Small intestine (tissue), 7 donors: ENCODE measurements at regions not wholly inside any gene's neighbourhood (a gene's known extent, or its start where the extent isn't known, plus 50 kb on each side); places are given as distances from the start of the nearest gene placed in this dataset.
"Not testable (repeated sequence)": the region's sequence is repeated elsewhere in the genome, so short reads cannot be mapped to it uniquely, and the experiment has no call there.

ENCODE experiments used
- DNase-seq, 2 donors: peaks; one replicate each; pipeline versions ENCODE4 v3.0.0 to v3.0.0-alpha.2; 2013
- FAIRE-seq: peaks from 2 replicates; lab custom pipeline; 2012; peaks lifted over from hg19 to GRCh38; lab: Jason Lieb, UNC
- H3K27ac ChIP-seq, 3 donors: one replicate each; pipeline ENCODE4 v1.5.1; 2013; ENCODE audit warnings: low read length in 2 of 3, mild to moderate bottlenecking in 2 of 3, control low read depth in 1 of 3, inconsistent platforms in 1 of 3, low read depth in 1 of 3, moderate library complexity in 1 of 3
- H3K27me3 ChIP-seq, 3 donors: one replicate each; pipeline ENCODE4 v1.6.1; 2013; ENCODE audit warnings: low read length in 3 of 3, inconsistent platforms in 1 of 3; ENCODE audit not compliant: control insufficient read depth in 3 of 3, insufficient read depth in 3 of 3
- H3K36me3 ChIP-seq, 3 donors: one replicate each; pipeline ENCODE4 v1.6.1; 2013; ENCODE audit warnings: low read length in 3 of 3, inconsistent platforms in 1 of 3, low read depth in 1 of 3, mild to moderate bottlenecking in 1 of 3, moderate library complexity in 1 of 3; ENCODE audit not compliant: control insufficient read depth in 3 of 3, insufficient read depth in 2 of 3
- H3K4me1 ChIP-seq, 3 donors: one replicate each; pipeline ENCODE4 v1.6.1; 2013; ENCODE audit warnings: low read length in 2 of 3, inconsistent platforms in 1 of 3, low read depth in 1 of 3, mild to moderate bottlenecking in 1 of 3, moderate library complexity in 1 of 3; ENCODE audit not compliant: control insufficient read depth in 3 of 3, insufficient read depth in 2 of 3
- H3K4me3 ChIP-seq, 3 donors: one replicate each; pipeline ENCODE4 v1.5.1; 2013; ENCODE audit warnings: low read length in 3 of 3, control low read depth in 1 of 3, inconsistent platforms in 1 of 3, low read depth in 1 of 3, mild to moderate bottlenecking in 1 of 3, moderate library complexity in 1 of 3
- H3K9me3 ChIP-seq, 2 donors: one replicate each; pipeline ENCODE4 v1.6.1; 2013; ENCODE audit warnings: low read depth in 1 of 2, low read length in 1 of 2; ENCODE audit not compliant: control insufficient read depth in 2 of 2, insufficient read depth in 1 of 2
- WGBS, 3 donors: extraction: QIAGEN DNeasy Blood & Tissue Kit; methylation state at CpG; one replicate each; pipeline ENCODE4 v1.1.7; 2013; 5-methylcytosine and 5-hydroxymethylcytosine counted together
- donor health status: healthy with polysubstance abuse.
- donor health status: control.
- donor health status: control.
- donor health status: Bipolar disorder and iron deficiency.
- donor health status: healthy.

- H3K27me3 ChIP-seq, H3K36me3 ChIP-seq, DNase-seq, H3K27ac ChIP-seq, H3K4me1 ChIP-seq, H3K4me3 ChIP-seq, FAIRE-seq, H3K9me3 ChIP-seq: not testable (repeated sequence)
- WGBS, 3 donors = 80% methylated on average over 1 of the region's 6 CpGs; no CpG with 5 or more reads in 2 of the 3 donors
Measured at GRCh38 chr9:67116761-67117160, 124.4 kb upstream of the SPATA31A3 start.

- not testable (repeated sequence) for FAIRE-seq, H3K27ac ChIP-seq, H3K4me3 ChIP-seq, H3K36me3 ChIP-seq, H3K4me1 ChIP-seq, DNase-seq, H3K27me3 ChIP-seq, H3K9me3 ChIP-seq
- WGBS, 3 donors = no CpG with 5 or more reads among the region's 4 CpGs
Measured at GRCh38 chr9:67112148-67112547, 119.8 kb upstream of the SPATA31A3 start.

GRCh38 chr9:67111733-67112132, 119.4 kb upstream of the SPATA31A3 start:
- 73 to 89% (median 85%) methylated on average over 3 to 4 of the region's 5 CpGs for WGBS, 3 donors
- H3K27ac ChIP-seq, H3K9me3 ChIP-seq, H3K36me3 ChIP-seq, FAIRE-seq, H3K4me3 ChIP-seq, H3K4me1 ChIP-seq, H3K27me3 ChIP-seq, DNase-seq: not testable (repeated sequence)

- not testable (repeated sequence) for FAIRE-seq, H3K36me3 ChIP-seq, H3K27me3 ChIP-seq, H3K4me3 ChIP-seq, H3K9me3 ChIP-seq, H3K27ac ChIP-seq, DNase-seq, H3K4me1 ChIP-seq
- 19 to 55% (median 33%) methylated on average over 1 of the region's 1 CpG for WGBS, 3 donors
Measured at GRCh38 chr9:67109859-67110258, 117.5 kb upstream of the SPATA31A3 start.

- not testable (repeated sequence) for H3K4me3 ChIP-seq, H3K27ac ChIP-seq, H3K9me3 ChIP-seq, DNase-seq, FAIRE-seq, H3K36me3 ChIP-seq, H3K4me1 ChIP-seq, H3K27me3 ChIP-seq
- WGBS, 3 donors = 37 to 74% (median 64%) methylated on average over 2 to 3 of the region's 3 CpGs
Measured at GRCh38 chr9:67106659-67107058, 114.3 kb upstream of the SPATA31A3 start.

GRCh38 chr9:67102506-67103276, 110.3 kb upstream of the SPATA31A3 start:
- 33 to 48% (median 42%) methylated on average over 2 to 3 of the region's 5 CpGs for WGBS, 3 donors
- DNase-seq, H3K4me1 ChIP-seq, H3K36me3 ChIP-seq, H3K9me3 ChIP-seq, H3K27ac ChIP-seq, H3K27me3 ChIP-seq, FAIRE-seq, H3K4me3 ChIP-seq: not testable (repeated sequence)

- not testable (repeated sequence) for H3K27me3 ChIP-seq, H3K4me3 ChIP-seq, DNase-seq, H3K27ac ChIP-seq, H3K36me3 ChIP-seq, H3K9me3 ChIP-seq, FAIRE-seq, H3K4me1 ChIP-seq
- 76 to 81% (median 80%) methylated on average over 7 to 8 of the region's 8 CpGs for WGBS, 3 donors
Measured at GRCh38 chr9:67091104-67091503, 98.8 kb upstream of the SPATA31A3 start.

- not testable (repeated sequence) for DNase-seq, H3K27me3 ChIP-seq, FAIRE-seq, H3K4me1 ChIP-seq, H3K27ac ChIP-seq, H3K36me3 ChIP-seq, H3K9me3 ChIP-seq, H3K4me3 ChIP-seq
- WGBS, 3 donors = 79 to 87% (median 84%) methylated on average over 1 of the region's 1 CpG
Measured at GRCh38 chr9:67086862-67087261, 94.5 kb upstream of the SPATA31A3 start.

- not testable (repeated sequence) for H3K27me3 ChIP-seq
- 14 to 58% (median 43%) methylated on average over 4 to 5 of the region's 5 CpGs for WGBS, 3 donors
Measured at GRCh38 chr9:67066140-67066539, 73.8 kb upstream of the SPATA31A3 start.

More at GRCh38 chr9:67066140-67066539, 73.8 kb upstream of the SPATA31A3 start:
- FAIRE-seq, H3K4me1 ChIP-seq, H3K27ac ChIP-seq, H3K4me3 ChIP-seq, DNase-seq, H3K36me3 ChIP-seq, H3K9me3 ChIP-seq: not testable (repeated sequence)
